SK-N-SH (cell line): ENCODE measurements at regions not wholly inside any gene's neighbourhood (a gene's known extent, or its start where the extent isn't known, plus 50 kb on each side); places are given as distances from the start of the nearest gene placed in this dataset.

Source experiments
- CTCF ChIA-PET: fragments of 300-600, 350-600 bp; formaldehyde crosslinking; extraction: SDS; loops from one replicate; lab custom pipeline; 2021; lab: Yijun Ruan, JAX
- POLR2A ChIA-PET: fragments of 350-600 bp; sonication (Branson Sonifier 250); formaldehyde crosslinking; extraction: SDS; loops from one replicate; lab custom pipeline; 2020; ENCODE audit warnings: antibody characterized with exemption, inconsistent platforms; lab: Yijun Ruan, JAX
- DNase-seq: peaks from one replicate; pipeline ENCODE4 v3.0.0; 2012
- H2AFZ ChIP-seq: fragments of 200-600 bp; sonication (generic); 2 replicates; pipeline ENCODE4 v1.8.1; 2016; ENCODE audit warnings: antibody characterized with exemption, mild to moderate bottlenecking, low read depth
- H3F3A ChIP-seq: fragments of 200-600 bp; sonication (generic); replicated peaks from 2 replicates; pipeline ENCODE3; 2016; ENCODE audit warnings: antibody characterized with exemption, mild to moderate bottlenecking; ENCODE audit not compliant: insufficient read depth
- H3K27ac ChIP-seq, 2 experiments: fragments of 200-500 bp in 1 of 2; fragments of 200-600 bp in 1 of 2; sonication (Bioruptor generic) in 1 of 2; sonication (generic), shearing (Covaris generic) in 1 of 2; 2 replicates each; pipeline versions ENCODE4 v1.5.1 to v1.6.1; 2014 to 2016; ENCODE audit warnings: low read depth in 2 of 2, inconsistent platforms in 1 of 2, low read length in 1 of 2, mild to moderate bottlenecking in 1 of 2, mixed read lengths in 1 of 2
- H3K27me3 ChIP-seq: fragments of 200-600 bp; sonication (generic), shearing (Covaris generic); 2 replicates; pipeline ENCODE4 v1.6.1; 2016; ENCODE audit warnings: mixed run types; ENCODE audit not compliant: insufficient read depth
- H3K36me3 ChIP-seq, 2 experiments: fragments of 200-500 bp in 1 of 2; fragments of 200-600 bp in 1 of 2; sonication (Bioruptor generic) in 1 of 2; sonication (generic) in 1 of 2; replicated peaks in 1 of 2; 2 replicates each; pipeline versions ENCODE3 to v1.5.1; 2014 to 2016; ENCODE audit warnings: low read length in 1 of 2, mild to moderate bottlenecking in 1 of 2; ENCODE audit not compliant: insufficient read depth in 2 of 2, control insufficient read depth in 1 of 2
- H3K4me1 ChIP-seq, 2 experiments: fragments of 200-500 bp in 1 of 2; fragments of 200-600 bp in 1 of 2; sonication (Bioruptor generic) in 1 of 2; sonication (generic), shearing (Covaris generic) in 1 of 2; 2 replicates each; pipeline versions ENCODE4 v1.5.1 to v1.6.1; 2014 to 2016; ENCODE audit warnings: low read depth in 1 of 2, low read length in 1 of 2, mixed run types in 1 of 2; ENCODE audit not compliant: insufficient read depth in 2 of 2, control insufficient read depth in 1 of 2
- H3K4me2 ChIP-seq: fragments of 200-600 bp; sonication (generic), shearing (Covaris generic); 2 replicates; pipeline ENCODE4 v1.6.1; 2017; ENCODE audit warnings: mixed run types
- H3K4me3 ChIP-seq, 2 experiments: fragments of 200-500 bp in 1 of 2; fragments of 200-600 bp in 1 of 2; sonication (Bioruptor generic) in 1 of 2; sonication (generic), shearing (Covaris generic) in 1 of 2; 2 replicates each; pipeline versions ENCODE4 v1.5.1 to v1.8.1; 2014 to 2016; ENCODE audit warnings: low read depth in 2 of 2, inconsistent platforms in 1 of 2, low read length in 1 of 2, mild to moderate bottlenecking in 1 of 2, mixed read lengths in 1 of 2, moderate library complexity in 1 of 2
- H3K79me2 ChIP-seq: fragments of 200-600 bp; sonication (generic); 2 replicates; pipeline ENCODE4 v1.8.1; 2017; ENCODE audit warnings: mild to moderate bottlenecking; ENCODE audit not compliant: insufficient read depth
- H3K9ac ChIP-seq: fragments of 200-600 bp; sonication (generic); 2 replicates; pipeline ENCODE4 v1.6.1; 2017; ENCODE audit warnings: mixed run types
- H3K9me2 ChIP-seq: fragments of 200-600 bp; sonication (generic); 2 replicates; pipeline ENCODE4 v1.6.1; 2017; ENCODE audit warnings: mixed run types
- H3K9me3 ChIP-seq: fragments of 200-600 bp; sonication (generic); 2 replicates; pipeline ENCODE4 v1.6.1; 2017; ENCODE audit warnings: mixed run types, mild to moderate bottlenecking, moderate library complexity
- H4K20me1 ChIP-seq: fragments of 200-600 bp; sonication (generic); 2 replicates; pipeline ENCODE4 v1.6.1; 2017; ENCODE audit warnings: mild to moderate bottlenecking, mixed run types; ENCODE audit not compliant: insufficient read depth
- EZH2phosphoT487 ChIP-seq: fragments of 200-600 bp; sonication (generic); IDR thresholded peaks from 2 replicates; pipeline ENCODE4 v1.6.1; 2017; ENCODE audit warnings: low read depth, mixed run types, mild to moderate bottlenecking, antibody characterized with exemption, moderate library complexity, borderline replicate concordance
- FOSL2 ChIP-seq: IDR thresholded peaks from 2 replicates; pipeline ENCODE4 v1.4.0; 2012; ENCODE audit warnings: low read depth, mild to moderate bottlenecking, moderate library complexity, borderline replicate concordance
- FOXJ3 ChIP-seq: sonication (generic); formaldehyde crosslinking; IDR thresholded peaks from 2 replicates; pipeline ENCODE4 v1.5.1; 2020; ENCODE audit warnings: mild to moderate bottlenecking, missing genetic modification reagents
- IRF3 ChIP-seq: fragments of 150-350 bp; IDR thresholded peaks from 2 replicates; pipeline ENCODE4 v1.6.1; 2016; ENCODE audit warnings: mild to moderate bottlenecking, low read depth, low read length
- JUND ChIP-seq: IDR thresholded peaks from 2 replicates; pipeline ENCODE4 v1.4.0; 2012
- PBX3 ChIP-seq: IDR thresholded peaks from 2 replicates; pipeline ENCODE4; 2012
- POLR2AphosphoS5 ChIP-seq: IDR thresholded peaks from 2 replicates; pipeline ENCODE4 v1.6.1; 2012; ENCODE audit warnings: low read depth, low read length
- RCOR1 ChIP-seq: fragments of 150-350 bp; IDR thresholded peaks from 2 replicates; pipeline ENCODE4 v1.6.1; 2017; ENCODE audit warnings: antibody characterized with exemption, low read length
- RFX5 ChIP-seq: IDR thresholded peaks from 2 replicates; pipeline ENCODE4 v1.6.1; 2012; ENCODE audit warnings: mild to moderate bottlenecking, improper control_type of control experiment, low read length
- SIN3A ChIP-seq: IDR thresholded peaks from 2 replicates; pipeline ENCODE4 v1.6.1; 2012; ENCODE audit warnings: low read depth, mild to moderate bottlenecking, low read length, moderate library complexity, borderline replicate concordance
- SMC3 ChIP-seq: IDR thresholded peaks from 2 replicates; pipeline ENCODE4 v1.6.1; 2012; ENCODE audit warnings: low read depth, low read length, improper control_type of control experiment
- WGBS: methylation state at CpG from one replicate; pipeline ENCODE4 v1.1.6; 2017; ENCODE audit warnings: low lambda C conversion rate; 5-methylcytosine and 5-hydroxymethylcytosine counted together
- TF ChIP-seq, protein P1 (sequence below): IDR thresholded peaks from 2 replicates; pipeline ENCODE4 v1.6.1; 2012; ENCODE audit warnings: mild to moderate bottlenecking, low read depth, low read length, moderate library complexity

DNA sequence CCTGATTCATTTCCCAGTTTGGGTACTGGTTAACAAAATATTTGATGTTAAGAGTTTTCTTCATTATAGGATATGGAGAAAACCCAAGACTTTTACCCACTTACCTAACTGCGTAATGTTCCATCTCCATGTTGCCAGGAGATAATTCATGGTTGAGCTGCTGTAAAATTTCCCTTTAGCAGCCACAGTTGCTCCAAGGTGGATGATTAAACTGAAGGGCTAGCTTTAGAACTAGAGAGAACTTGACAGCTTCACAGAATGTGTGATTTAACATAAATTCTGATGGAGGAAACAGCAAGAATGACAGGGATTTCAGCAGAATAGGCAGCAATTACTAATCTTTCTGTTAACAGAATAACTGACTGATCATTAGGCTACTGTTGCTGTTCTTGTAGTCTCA, 236.1 kb downstream of the MEF2C start (continued):
- TF ChIP-seq EZH2phosphoT487 (no peak), RFX5 (no peak), PBX3 (no peak), JUND (no peak), RCOR1 (no peak), FOSL2 (no peak)

- no peak for DNase-seq
- POLR2A ChIA-PET: no interaction called here
- TF ChIP-seq SIN3A (no peak), SMC3 (no peak), POLR2AphosphoS5 (no peak), RFX5 (no peak), IRF3 (no peak), FOSL2 (no peak), FOXJ3 (no peak)
- TF ChIP-seq, protein P1, sequence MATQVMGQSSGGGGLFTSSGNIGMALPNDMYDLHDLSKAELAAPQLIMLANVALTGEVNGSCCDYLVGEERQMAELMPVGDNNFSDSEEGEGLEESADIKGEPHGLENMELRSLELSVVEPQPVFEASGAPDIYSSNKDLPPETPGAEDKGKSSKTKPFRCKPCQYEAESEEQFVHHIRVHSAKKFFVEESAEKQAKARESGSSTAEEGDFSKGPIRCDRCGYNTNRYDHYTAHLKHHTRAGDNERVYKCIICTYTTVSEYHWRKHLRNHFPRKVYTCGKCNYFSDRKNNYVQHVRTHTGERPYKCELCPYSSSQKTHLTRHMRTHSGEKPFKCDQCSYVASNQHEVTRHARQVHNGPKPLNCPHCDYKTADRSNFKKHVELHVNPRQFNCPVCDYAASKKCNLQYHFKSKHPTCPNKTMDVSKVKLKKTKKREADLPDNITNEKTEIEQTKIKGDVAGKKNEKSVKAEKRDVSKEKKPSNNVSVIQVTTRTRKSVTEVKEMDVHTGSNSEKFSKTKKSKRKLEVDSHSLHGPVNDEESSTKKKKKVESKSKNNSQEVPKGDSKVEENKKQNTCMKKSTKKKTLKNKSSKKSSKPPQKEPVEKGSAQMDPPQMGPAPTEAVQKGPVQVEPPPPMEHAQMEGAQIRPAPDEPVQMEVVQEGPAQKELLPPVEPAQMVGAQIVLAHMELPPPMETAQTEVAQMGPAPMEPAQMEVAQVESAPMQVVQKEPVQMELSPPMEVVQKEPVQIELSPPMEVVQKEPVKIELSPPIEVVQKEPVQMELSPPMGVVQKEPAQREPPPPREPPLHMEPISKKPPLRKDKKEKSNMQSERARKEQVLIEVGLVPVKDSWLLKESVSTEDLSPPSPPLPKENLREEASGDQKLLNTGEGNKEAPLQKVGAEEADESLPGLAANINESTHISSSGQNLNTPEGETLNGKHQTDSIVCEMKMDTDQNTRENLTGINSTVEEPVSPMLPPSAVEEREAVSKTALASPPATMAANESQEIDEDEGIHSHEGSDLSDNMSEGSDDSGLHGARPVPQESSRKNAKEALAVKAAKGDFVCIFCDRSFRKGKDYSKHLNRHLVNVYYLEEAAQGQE: no peak
- TF ChIP-seq, all 33 proteins: peak for 0
Measured at GRCh38 chr5:88644676-88645075, 238.3 kb downstream of the MEF2C start.

More at GRCh38 chr5:88644676-88645075, 238.3 kb downstream of the MEF2C start:
- H3F3A ChIP-seq: no peaks in the 10 kb centered on the region
- H2AFZ ChIP-seq: no peak overlapping the region
- H3K9me2 ChIP-seq: no peaks in the 10 kb centered on the region
- H3K27me3 ChIP-seq: 0 out of 2 replicates have a peak, but pooled peaks cover 2% of the 10 kb centered on the region
- CTCF ChIA-PET: interaction anchor here (0.9 kb wide), 1 partner anchor 863 kb away, joined by 3 read pairs; no protein-coding TSS in a partner anchor
- no peak overlapping the region for H3K4me2 ChIP-seq
- no peaks in the 10 kb centered on the region for H3K79me2 ChIP-seq
- H3K9ac ChIP-seq: no peak overlapping the region
- no peaks in the 10 kb centered on the region for H3K36me3 ChIP-seq
- H4K20me1 ChIP-seq: no peaks in the 10 kb centered on the region
- H3K9me3 ChIP-seq: no peaks in the 10 kb centered on the region
- no peak overlapping the region for H3K4me3 ChIP-seq
- 51% methylated on average over 3 of the region's 3 CpGs for WGBS
- H3K4me1 ChIP-seq: no peaks in the 10 kb centered on the region
- H3K27ac ChIP-seq: no peak overlapping the region
